LNCAP (cell line): ENCODE measurements at regions not wholly inside any gene's neighbourhood (a gene's known extent, or its start where the extent isn't known, plus 50 kb on each side); places are given as distances from the start of the nearest gene placed in this dataset.

ENCODE experiments used
- CTCF ChIP-seq: fragments of 450-650 bp; IDR thresholded peaks from 2 replicates; pipeline ENCODE4 v1.5.1; 2017; ENCODE audit warnings: mild to moderate bottlenecking

- no peak for TF ChIP-seq CTCF
Measured at GRCh38 chr2:35794796-35795450, 560.7 kb upstream of the CRIM1 start.

- no peak for TF ChIP-seq CTCF
Measured at GRCh38 chr2:35790292-35790691, 565.3 kb upstream of the CRIM1 start.

GRCh38 chr2:35788543-35788942 is 567.0 kb upstream of the CRIM1 start:
- no peak for TF ChIP-seq CTCF

GRCh38 chr2:35787302-35788031 is 568.1 kb upstream of the CRIM1 start:
- no peak for TF ChIP-seq CTCF

- no peak for TF ChIP-seq CTCF
Measured at GRCh38 chr2:35785564-35785963, 570.0 kb upstream of the CRIM1 start.

GRCh38 chr2:35784777-35785176 is 570.8 kb upstream of the CRIM1 start:
- no peak for TF ChIP-seq CTCF

- peak; percentile 27; the same call in 1 of the 2 replicates for TF ChIP-seq CTCF
Measured at GRCh38 chr2:35783723-35784122, 571.9 kb upstream of the CRIM1 start.
